ENCODE measurements at regions not wholly inside any gene's neighbourhood (a gene's known extent, or its start where the extent isn't known, plus 50 kb on each side); places are given as distances from the start of the nearest gene placed in this dataset.
A peak's percentile ranks its signal among the peaks of the same experiment; 100 is the strongest.

- TF ChIP-seq CTCF (IDR thresholded peaks at IDR 0.05; ENCODE audit: control extremely low read depth, extremely low read depth), result no peak
- Histone ChIP-seq H3K36me3 (ENCODE audit: control insufficient read depth in 4 of 4, insufficient read depth in 4 of 4, low read length in 4 of 4) (no peaks in the 10 kb centered on the region), H3K27me3 (ENCODE audit: control insufficient read depth in 3 of 3, insufficient read depth in 3 of 3, low read length in 2 of 3) (no peaks in the 10 kb centered on the region), H3K9ac (ENCODE audit: insufficient read depth in 1 of 2, low read length in 2 of 2) (no peak overlapping the region), H3K9me3 (ENCODE audit: control insufficient read depth in 4 of 4, insufficient read depth in 3 of 4, low read length in 3 of 4) (no peaks in the 10 kb centered on the region), H3K4me1 (ENCODE audit: control insufficient read depth in 5 of 5, insufficient read depth in 5 of 5, low read length in 5 of 5) (no peaks in the 10 kb centered on the region), H3K27ac (ENCODE audit: low read depth in 1 of 2, low read length in 1 of 2) (no peak overlapping the region), H3K4me3 (no peak overlapping the region)
- no peak for DNase-seq
- ATAC-seq (ENCODE audit: insufficient read depth, low FRiP score), result no peak
Observed at GRCh38 chr6:23483896-23484295, 642.1 kb upstream of the NRSN1 start.

- TF ChIP-seq CTCF (IDR thresholded peaks at IDR 0.05; ENCODE audit: control extremely low read depth, extremely low read depth), result no peak
- Histone ChIP-seq H3K4me1 (ENCODE audit: control insufficient read depth in 5 of 5, insufficient read depth in 5 of 5, low read length in 5 of 5) (peaks cover 0 to 11% (median 0%) of the 10 kb centered on the region in 5 donors), H3K4me3 (no peak overlapping the region), H3K27me3 (ENCODE audit: control insufficient read depth in 3 of 3, insufficient read depth in 3 of 3, low read length in 2 of 3) (no peaks in the 10 kb centered on the region), H3K27ac (ENCODE audit: low read depth in 1 of 2, low read length in 1 of 2) (no peak overlapping the region), H3K36me3 (ENCODE audit: control insufficient read depth in 4 of 4, insufficient read depth in 4 of 4, low read length in 4 of 4) (no peaks in the 10 kb centered on the region), H3K9me3 (ENCODE audit: control insufficient read depth in 4 of 4, insufficient read depth in 3 of 4, low read length in 3 of 4) (peaks cover 0 to 4% (median 0%) of the 10 kb centered on the region in 4 donors), H3K9ac (ENCODE audit: insufficient read depth in 1 of 2, low read length in 2 of 2) (no peak overlapping the region)
- WGBS, 2 donors, result 93 to 97% methylated on average over 4 of the region's 4 CpGs
- DNase-seq (no peak), ATAC-seq (ENCODE audit: insufficient read depth, low FRiP score) (no peak)
Observed at GRCh38 chr6:23494367-23494766, 631.6 kb upstream of the NRSN1 start.

GRCh38 chr6:23498013-23498412 lies 628.0 kb upstream of the NRSN1 start:
- Histone ChIP-seq H3K9me3 (ENCODE audit: control insufficient read depth in 4 of 4, insufficient read depth in 3 of 4, low read length in 3 of 4) (peaks cover 0 to 5% (median 0%) of the 10 kb centered on the region in 4 donors), H3K36me3 (ENCODE audit: control insufficient read depth in 4 of 4, insufficient read depth in 4 of 4, low read length in 4 of 4) (no peaks in the 10 kb centered on the region), H3K27ac (ENCODE audit: low read depth in 1 of 2, low read length in 1 of 2) (no peak overlapping the region), H3K27me3 (ENCODE audit: control insufficient read depth in 3 of 3, insufficient read depth in 3 of 3, low read length in 2 of 3) (no peaks in the 10 kb centered on the region), H3K9ac (ENCODE audit: insufficient read depth in 1 of 2, low read length in 2 of 2) (no peak overlapping the region), H3K4me1 (ENCODE audit: control insufficient read depth in 5 of 5, insufficient read depth in 5 of 5, low read length in 5 of 5) (peaks cover 0 to 13% (median 0%) of the 10 kb centered on the region in 5 donors), H3K4me3 (no peak overlapping the region)
- ATAC-seq (ENCODE audit: insufficient read depth, low FRiP score) (no peak), DNase-seq (peak; percentile 13 to 42 (median 16))
- WGBS, 2 donors, result 49 to 53% methylated on average over 4 of the region's 4 CpGs
- no peak for TF ChIP-seq CTCF (IDR thresholded peaks at IDR 0.05; ENCODE audit: control extremely low read depth, extremely low read depth)

GRCh38 chr6:23499549-23499948 lies 626.5 kb upstream of the NRSN1 start:
- no peak for TF ChIP-seq CTCF (IDR thresholded peaks at IDR 0.05; ENCODE audit: control extremely low read depth, extremely low read depth)
- WGBS, 2 donors, result 70 to 80% methylated on average over 1 of the region's 1 CpG
- H3K4me3 ChIP-seq, result no peak overlapping the region
- H3K4me1 ChIP-seq (ENCODE audit: control insufficient read depth in 5 of 5, insufficient read depth in 5 of 5, low read length in 5 of 5), result peaks cover 0 to 13% (median 0%) of the 10 kb centered on the region in 5 donors
- H3K27ac ChIP-seq (ENCODE audit: low read depth in 1 of 2, low read length in 1 of 2), result no peak overlapping the region
- H3K27me3 ChIP-seq (ENCODE audit: control insufficient read depth in 3 of 3, insufficient read depth in 3 of 3, low read length in 2 of 3), result no peaks in the 10 kb centered on the region
- no peaks in the 10 kb centered on the region for H3K36me3 ChIP-seq (ENCODE audit: control insufficient read depth in 4 of 4, insufficient read depth in 4 of 4, low read length in 4 of 4)
- peak in 2 of 3 donors; percentile 41 to 43 for DNase-seq
- ATAC-seq (ENCODE audit: insufficient read depth, low FRiP score), result no peak
- H3K9ac ChIP-seq (ENCODE audit: insufficient read depth in 1 of 2, low read length in 2 of 2), result no peak overlapping the region
- peaks cover 0 to 5% (median 0%) of the 10 kb centered on the region in 4 donors for H3K9me3 ChIP-seq (ENCODE audit: control insufficient read depth in 4 of 4, insufficient read depth in 3 of 4, low read length in 3 of 4)

Data from lung (tissue), 11 donors.